PC-3 (cell line): ENCODE measurements at regions not wholly inside any gene's neighbourhood (a gene's known extent, or its start where the extent isn't known, plus 50 kb on each side); places are given as distances from the start of the nearest gene placed in this dataset.

ENCODE experiments used
- ATAC-seq: fragments of 200-7000 bp; cut with Tn5 transposase; 2 replicates; pipeline ENCODE4 v1.9.1; 2020; ENCODE audit warnings: mild to moderate bottlenecking, moderate library complexity
- BruUV-seq: library from RNA; stranded (reverse); fragments of 400-500 nt; replicated peaks from 2 replicates; lab custom pipeline; 2021; lab: Mats Ljungman, UMichigan
- CTCF ChIA-PET: fragments of 300-600 bp; sonication (Branson Sonifier 250); formaldehyde crosslinking; loops from one replicate; lab custom pipeline; 2022; ENCODE audit warnings: antibody characterized with exemption; lab: Charles Lee
- POLR2A ChIA-PET: fragments of 300-600 bp; sonication (Branson Sonifier 250); formaldehyde crosslinking; loops from one replicate; lab custom pipeline; 2022; ENCODE audit warnings: antibody characterized with exemption; ENCODE audit not compliant: unreplicated experiment; lab: Charles Lee
- DNase-seq: peaks from one replicate; pipeline ENCODE4 v3.0.0-alpha.2; 2015
- H2AFZ ChIP-seq: fragments of 300-600 bp; sonication (generic); 2 replicates; pipeline ENCODE4 v1.6.0; 2016; ENCODE audit warnings: antibody characterized with exemption, low read length
- H3F3A ChIP-seq: fragments of 300-600 bp; sonication (generic); one replicate; pipeline ENCODE4 v1.6.0; 2017; ENCODE audit warnings: antibody characterized with exemption, low read length, control low read depth, mild to moderate bottlenecking; ENCODE audit not compliant: unreplicated experiment
- H3K27ac ChIP-seq: fragments of 300-600 bp; sonication (generic); 2 replicates; pipeline ENCODE4 v1.5.1; 2016; ENCODE audit warnings: mild to moderate bottlenecking, low read length
- H3K27me3 ChIP-seq: fragments of 300-600 bp; sonication (generic); 2 replicates; pipeline ENCODE4 v1.6.1; 2016; ENCODE audit warnings: low read length, mixed read lengths
- H3K36me3 ChIP-seq: fragments of 300-600 bp; sonication (generic); 2 replicates; pipeline ENCODE4 v1.6.1; 2016; ENCODE audit warnings: low read depth, mixed run types, low read length, mixed read lengths
- H3K4me1 ChIP-seq: fragments of 300-600 bp; sonication (generic); 2 replicates; pipeline ENCODE4 v1.5.1; 2016; ENCODE audit warnings: low read length; ENCODE audit not compliant: insufficient read depth
- H3K4me2 ChIP-seq: fragments of 300-600 bp; sonication (generic); 2 replicates; pipeline ENCODE4 v1.6.0; 2016; ENCODE audit warnings: low read length
- H3K4me3 ChIP-seq: fragments of 300-600 bp; sonication (generic); 2 replicates; pipeline ENCODE4 v1.5.1; 2016; ENCODE audit warnings: mild to moderate bottlenecking, low read length, mixed read lengths
- H3K79me2 ChIP-seq: fragments of 300-600 bp; sonication (generic); 2 replicates; pipeline ENCODE4 v1.6.1; 2017; ENCODE audit warnings: low read length, mixed read lengths
- H3K9ac ChIP-seq: fragments of 300-600 bp; sonication (generic); 2 replicates; pipeline ENCODE4 v1.6.0; 2016; ENCODE audit warnings: mild to moderate bottlenecking, low read length
- H3K9me2 ChIP-seq: fragments of 300-600 bp; sonication (generic); replicated peaks from 2 replicates; pipeline ENCODE4 v1.6.1; 2016; ENCODE audit warnings: mixed run types, low read length, mixed read lengths
- H3K9me3 ChIP-seq: fragments of 300-600 bp; sonication (generic); 2 replicates; pipeline ENCODE4 v1.6.1; 2016; ENCODE audit warnings: low read length, mixed read lengths
- H4K20me1 ChIP-seq: fragments of 300-600 bp; sonication (generic); 2 replicates; pipeline ENCODE4 v1.6.1; 2016; ENCODE audit warnings: low read length, mixed read lengths
- CTCF ChIP-seq: fragments of 300-600 bp; sonication (generic); conservative IDR thresholded peaks from 2 replicates; pipeline ENCODE4 v1.5.1; 2017; ENCODE audit warnings: antibody characterized with exemption, low read depth, mild to moderate bottlenecking, low read length
- EZH2 ChIP-seq: fragments of 300-600 bp; sonication (generic); IDR thresholded peaks from one replicate; pipeline ENCODE4 v1.6.1; 2017; ENCODE audit warnings: antibody characterized with exemption, mild to moderate bottlenecking, low read length; ENCODE audit not compliant: unreplicated experiment
- EZH2phosphoT487 ChIP-seq: fragments of 300-600 bp; sonication (generic); IDR thresholded peaks from 2 replicates; pipeline ENCODE4 v1.6.1; 2018; ENCODE audit warnings: mild to moderate bottlenecking, antibody characterized with exemption, low read length, borderline replicate concordance
- intact Hi-C: fragments of 100-400 bp; cut with micrococcal nuclease; formaldehyde crosslinking; loops from 2 replicates; pipeline ENCODE4 v1.9.0; 2023

GRCh38 chr12:4031703-4032291 is 158.6 kb upstream of the PARP11 start:
- H3K79me2 ChIP-seq: no peaks in the 10 kb centered on the region
- no peaks in the 10 kb centered on the region for H4K20me1 ChIP-seq
- ChIA-PET CTCF (no interaction called here), POLR2A (no interaction called here)
- ATAC-seq (peak; percentile 55), DNase-seq (peak; percentile 28)
- no TSS peak for BruUV-seq
- H3K4me1 ChIP-seq: peaks cover 14% of the 10 kb centered on the region
- H3K9me3 ChIP-seq: no peaks in the 10 kb centered on the region
- TF ChIP-seq CTCF (no peak), EZH2 (no peak), EZH2phosphoT487 (no peak)
- intact Hi-C loops: no loop called here
- peak overlapping the region; percentile 60; the same call in 1 of the 2 replicates for H2AFZ ChIP-seq
- peaks cover 3% of the 10 kb centered on the region; the same call in 1 of the 2 replicates for H3K27me3 ChIP-seq
- no peak overlapping the region for H3K27ac ChIP-seq
- H3K36me3 ChIP-seq: no peaks in the 10 kb centered on the region
- peak overlapping the region; percentile 49 for H3K4me3 ChIP-seq
- no peaks in the 10 kb centered on the region for H3F3A ChIP-seq
- no peaks in the 10 kb centered on the region for H3K9me2 ChIP-seq
- peak overlapping the region; percentile 76 for H3K4me2 ChIP-seq
- H3K9ac ChIP-seq: no peak overlapping the region

- peak overlapping the region; percentile 49 for H3K4me3 ChIP-seq
- BruUV-seq: no TSS peak
Observed at GRCh38 chr12:4030929-4031702, 157.9 kb upstream of the PARP11 start.

More at GRCh38 chr12:4030929-4031702, 157.9 kb upstream of the PARP11 start:
- Histone ChIP-seq H4K20me1 (no peaks in the 10 kb centered on the region), H3K9me2 (no peaks in the 10 kb centered on the region), H3K27me3 (peaks cover 3% of the 10 kb centered on the region), H3K27ac (no peak overlapping the region), H3K4me2 (peak overlapping the region; percentile 76), H3K9ac (no peak overlapping the region), H3K9me3 (no peaks in the 10 kb centered on the region), H3F3A (no peaks in the 10 kb centered on the region), H3K36me3 (no peaks in the 10 kb centered on the region), H3K4me1 (peaks cover 14% of the 10 kb centered on the region), H2AFZ (peak overlapping the region; percentile 60; the same call in 1 of the 2 replicates), H3K79me2 (no peaks in the 10 kb centered on the region)
- ATAC-seq (peak; percentile 99), DNase-seq (peak; percentile 92)
- peak; percentile 58 for TF ChIP-seq EZH2phosphoT487
- no peak for TF ChIP-seq EZH2
- TF ChIP-seq CTCF: no peak
- intact Hi-C loops: no loop called here
- POLR2A ChIA-PET: interaction anchor here (0.6 kb wide), 1 partner anchor 19 kb away, joined by 4 read pairs; no protein-coding TSS in a partner anchor
- CTCF ChIA-PET: interaction anchor here (0.6 kb wide), 1 partner anchor 648 kb away, joined by 5 read pairs; no protein-coding TSS in a partner anchor
